ENCODE measurements at regions not wholly inside any gene's neighbourhood (a gene's known extent, or its start where the extent isn't known, plus 50 kb on each side); places are given as distances from the start of the nearest gene placed in this dataset.

DNA sequence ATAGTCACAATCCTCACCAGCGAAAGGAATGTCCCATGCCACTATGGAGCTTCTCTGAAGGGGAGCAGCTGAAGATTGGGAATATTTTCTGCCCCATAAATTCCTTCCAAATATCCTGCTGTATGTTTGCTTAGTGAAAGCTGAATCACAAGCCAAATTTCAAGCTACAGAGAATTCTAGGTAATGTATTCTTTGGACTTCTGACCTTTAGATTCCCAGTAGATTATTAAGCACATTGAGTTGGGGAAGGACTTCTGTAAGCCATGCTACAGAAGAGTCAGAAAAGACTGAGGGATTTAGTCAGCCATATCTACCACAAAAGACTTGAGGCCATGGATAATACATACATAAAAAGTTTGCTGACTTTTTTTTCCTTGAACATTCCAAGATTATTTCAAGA is 1342.0 kb upstream of the NUDT12 start:
- no peaks in the 10 kb centered on the region for H3K9me3 ChIP-seq (ENCODE audit: control insufficient read depth, insufficient read depth, low read depth, low read length)
- ChIA-PET POLR2A (no interaction called here), CTCF (no interaction called here)
- no peaks in the 10 kb centered on the region for H3K36me3 ChIP-seq (ENCODE audit: control insufficient read depth in 2 of 2, insufficient read depth in 1 of 2, low read length in 2 of 2)
- no peaks in the 10 kb centered on the region for H3K4me1 ChIP-seq (ENCODE audit: control insufficient read depth, insufficient read depth, low read length)
- no peak overlapping the region for H3K4me3 ChIP-seq (ENCODE audit: low read depth, low read length)
- TF ChIP-seq ZBTB21 (tag by site-specific recombination; IDR thresholded peaks at IDR 0.05), result no peak
- no peak for TF ChIP-seq ZNF433 (tag by site-specific recombination; IDR thresholded peaks at IDR 0.05; ENCODE audit: low read depth)
- TF ChIP-seq BCL11A (tag by site-specific recombination; IDR thresholded peaks at IDR 0.05; ENCODE audit: low read depth), result no peak
- TF ChIP-seq, protein P1, sequence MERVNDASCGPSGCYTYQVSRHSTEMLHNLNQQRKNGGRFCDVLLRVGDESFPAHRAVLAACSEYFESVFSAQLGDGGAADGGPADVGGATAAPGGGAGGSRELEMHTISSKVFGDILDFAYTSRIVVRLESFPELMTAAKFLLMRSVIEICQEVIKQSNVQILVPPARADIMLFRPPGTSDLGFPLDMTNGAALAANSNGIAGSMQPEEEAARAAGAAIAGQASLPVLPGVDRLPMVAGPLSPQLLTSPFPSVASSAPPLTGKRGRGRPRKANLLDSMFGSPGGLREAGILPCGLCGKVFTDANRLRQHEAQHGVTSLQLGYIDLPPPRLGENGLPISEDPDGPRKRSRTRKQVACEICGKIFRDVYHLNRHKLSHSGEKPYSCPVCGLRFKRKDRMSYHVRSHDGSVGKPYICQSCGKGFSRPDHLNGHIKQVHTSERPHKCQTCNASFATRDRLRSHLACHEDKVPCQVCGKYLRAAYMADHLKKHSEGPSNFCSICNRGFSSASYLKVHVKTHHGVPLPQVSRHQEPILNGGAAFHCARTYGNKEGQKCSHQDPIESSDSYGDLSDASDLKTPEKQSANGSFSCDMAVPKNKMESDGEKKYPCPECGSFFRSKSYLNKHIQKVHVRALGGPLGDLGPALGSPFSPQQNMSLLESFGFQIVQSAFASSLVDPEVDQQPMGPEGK (tag by site-specific recombination; IDR thresholded peaks at IDR 0.05), result no peak
- TF ChIP-seq, protein P2, sequence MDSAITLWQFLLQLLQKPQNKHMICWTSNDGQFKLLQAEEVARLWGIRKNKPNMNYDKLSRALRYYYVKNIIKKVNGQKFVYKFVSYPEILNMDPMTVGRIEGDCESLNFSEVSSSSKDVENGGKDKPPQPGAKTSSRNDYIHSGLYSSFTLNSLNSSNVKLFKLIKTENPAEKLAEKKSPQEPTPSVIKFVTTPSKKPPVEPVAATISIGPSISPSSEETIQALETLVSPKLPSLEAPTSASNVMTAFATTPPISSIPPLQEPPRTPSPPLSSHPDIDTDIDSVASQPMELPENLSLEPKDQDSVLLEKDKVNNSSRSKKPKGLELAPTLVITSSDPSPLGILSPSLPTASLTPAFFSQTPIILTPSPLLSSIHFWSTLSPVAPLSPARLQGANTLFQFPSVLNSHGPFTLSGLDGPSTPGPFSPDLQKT (IDR thresholded peaks at IDR 0.05; ENCODE audit: borderline replicate concordance, low read depth, low read length), result no peak
- no peak for TF ChIP-seq TCF7L2 (IDR thresholded peaks at IDR 0.05; ENCODE audit: borderline replicate concordance, low read depth, low read length)
- TF ChIP-seq, protein P3, sequence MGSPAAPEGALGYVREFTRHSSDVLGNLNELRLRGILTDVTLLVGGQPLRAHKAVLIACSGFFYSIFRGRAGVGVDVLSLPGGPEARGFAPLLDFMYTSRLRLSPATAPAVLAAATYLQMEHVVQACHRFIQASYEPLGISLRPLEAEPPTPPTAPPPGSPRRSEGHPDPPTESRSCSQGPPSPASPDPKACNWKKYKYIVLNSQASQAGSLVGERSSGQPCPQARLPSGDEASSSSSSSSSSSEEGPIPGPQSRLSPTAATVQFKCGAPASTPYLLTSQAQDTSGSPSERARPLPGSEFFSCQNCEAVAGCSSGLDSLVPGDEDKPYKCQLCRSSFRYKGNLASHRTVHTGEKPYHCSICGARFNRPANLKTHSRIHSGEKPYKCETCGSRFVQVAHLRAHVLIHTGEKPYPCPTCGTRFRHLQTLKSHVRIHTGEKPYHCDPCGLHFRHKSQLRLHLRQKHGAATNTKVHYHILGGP (tag by site-specific recombination; IDR thresholded peaks at IDR 0.05), result no peak
- TF ChIP-seq, protein P4, sequence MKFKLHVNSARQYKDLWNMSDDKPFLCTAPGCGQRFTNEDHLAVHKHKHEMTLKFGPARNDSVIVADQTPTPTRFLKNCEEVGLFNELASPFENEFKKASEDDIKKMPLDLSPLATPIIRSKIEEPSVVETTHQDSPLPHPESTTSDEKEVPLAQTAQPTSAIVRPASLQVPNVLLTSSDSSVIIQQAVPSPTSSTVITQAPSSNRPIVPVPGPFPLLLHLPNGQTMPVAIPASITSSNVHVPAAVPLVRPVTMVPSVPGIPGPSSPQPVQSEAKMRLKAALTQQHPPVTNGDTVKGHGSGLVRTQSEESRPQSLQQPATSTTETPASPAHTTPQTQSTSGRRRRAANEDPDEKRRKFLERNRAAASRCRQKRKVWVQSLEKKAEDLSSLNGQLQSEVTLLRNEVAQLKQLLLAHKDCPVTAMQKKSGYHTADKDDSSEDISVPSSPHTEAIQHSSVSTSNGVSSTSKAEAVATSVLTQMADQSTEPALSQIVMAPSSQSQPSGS (tag by site-specific recombination; IDR thresholded peaks at IDR 0.05; ENCODE audit: low read depth), result no peak
- TF ChIP-seq ZNF677 (tag by site-specific recombination; IDR thresholded peaks at IDR 0.05), result no peak
- TF ChIP-seq, protein P5, sequence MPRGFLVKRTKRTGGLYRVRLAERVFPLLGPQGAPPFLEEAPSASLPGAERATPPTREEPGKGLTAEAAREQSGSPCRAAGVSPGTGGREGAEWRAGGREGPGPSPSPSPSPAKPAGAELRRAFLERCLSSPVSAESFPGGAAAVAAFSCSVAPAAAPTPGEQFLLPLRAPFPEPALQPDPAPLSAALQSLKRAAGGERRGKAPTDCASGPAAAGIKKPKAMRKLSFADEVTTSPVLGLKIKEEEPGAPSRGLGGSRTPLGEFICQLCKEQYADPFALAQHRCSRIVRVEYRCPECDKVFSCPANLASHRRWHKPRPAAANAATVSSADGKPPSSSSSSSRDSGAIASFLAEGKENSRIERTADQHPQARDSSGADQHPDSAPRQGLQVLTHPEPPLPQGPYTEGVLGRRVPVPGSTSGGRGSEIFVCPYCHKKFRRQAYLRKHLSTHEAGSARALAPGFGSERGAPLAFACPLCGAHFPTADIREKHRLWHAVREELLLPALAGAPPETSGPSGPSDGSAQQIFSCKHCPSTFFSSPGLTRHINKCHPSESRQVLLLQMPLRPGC (tag by site-specific recombination; IDR thresholded peaks at IDR 0.05), result no peak
- TF ChIP-seq, protein P6, sequence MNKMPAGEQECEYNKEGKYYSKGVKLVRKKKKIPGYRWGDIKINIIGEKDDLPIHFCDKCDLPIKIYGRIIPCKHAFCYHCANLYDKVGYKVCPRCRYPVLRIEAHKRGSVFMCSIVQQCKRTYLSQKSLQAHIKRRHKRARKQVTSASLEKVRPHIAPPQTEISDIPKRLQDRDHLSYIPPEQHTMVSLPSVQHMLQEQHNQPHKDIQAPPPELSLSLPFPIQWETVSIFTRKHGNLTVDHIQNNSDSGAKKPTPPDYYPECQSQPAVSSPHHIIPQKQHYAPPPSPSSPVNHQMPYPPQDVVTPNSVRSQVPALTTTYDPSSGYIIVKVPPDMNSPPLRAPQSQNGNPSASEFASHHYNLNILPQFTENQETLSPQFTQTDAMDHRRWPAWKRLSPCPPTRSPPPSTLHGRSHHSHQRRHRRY (tag by site-specific recombination; IDR thresholded peaks at IDR 0.05), result no peak
- no peak overlapping the region for H3K27ac ChIP-seq (ENCODE audit: extremely low read depth, low read depth, low read length)

DNA sequence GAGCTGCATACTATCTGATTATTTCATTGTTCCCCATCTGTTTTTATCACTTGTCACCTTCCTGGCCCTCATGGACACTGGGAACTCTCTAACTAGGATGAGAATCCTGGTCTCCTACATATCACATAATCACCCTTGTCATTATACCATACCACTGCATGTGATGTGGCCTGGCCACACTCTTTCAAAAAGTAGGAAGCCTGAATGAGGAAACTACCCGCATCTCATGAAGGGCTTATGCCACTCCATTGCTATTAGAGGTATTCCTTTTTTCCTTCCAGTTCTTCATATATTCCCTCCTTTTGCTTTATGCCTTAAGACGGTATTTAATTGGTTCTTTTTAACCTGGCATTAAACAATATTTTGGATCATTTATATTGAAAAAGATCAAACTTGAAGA is 1341.4 kb upstream of the NUDT12 start:
- H3K4me3 ChIP-seq (ENCODE audit: low read depth, low read length), result no peak overlapping the region
- TF ChIP-seq SCRT2 (tag by site-specific recombination; IDR thresholded peaks at IDR 0.05) (no peak), SP7 (tag by site-specific recombination; IDR thresholded peaks at IDR 0.05) (no peak), KLF8 (tag by site-specific recombination; IDR thresholded peaks at IDR 0.05) (no peak), ZNF221 (tag by site-specific recombination; IDR thresholded peaks at IDR 0.05; ENCODE audit: borderline replicate concordance) (no peak), IKZF3 (tag by site-specific recombination; IDR thresholded peaks at IDR 0.05) (no peak), ZNF324 (tag by site-specific recombination; IDR thresholded peaks at IDR 0.05) (no peak), ZNF548 (tag by site-specific recombination; IDR thresholded peaks at IDR 0.05) (no peak), ZBTB21 (tag by site-specific recombination; IDR thresholded peaks at IDR 0.05) (no peak), ZNF155 (tag by site-specific recombination; IDR thresholded peaks at IDR 0.05) (no peak)
- TF ChIP-seq, protein P7, sequence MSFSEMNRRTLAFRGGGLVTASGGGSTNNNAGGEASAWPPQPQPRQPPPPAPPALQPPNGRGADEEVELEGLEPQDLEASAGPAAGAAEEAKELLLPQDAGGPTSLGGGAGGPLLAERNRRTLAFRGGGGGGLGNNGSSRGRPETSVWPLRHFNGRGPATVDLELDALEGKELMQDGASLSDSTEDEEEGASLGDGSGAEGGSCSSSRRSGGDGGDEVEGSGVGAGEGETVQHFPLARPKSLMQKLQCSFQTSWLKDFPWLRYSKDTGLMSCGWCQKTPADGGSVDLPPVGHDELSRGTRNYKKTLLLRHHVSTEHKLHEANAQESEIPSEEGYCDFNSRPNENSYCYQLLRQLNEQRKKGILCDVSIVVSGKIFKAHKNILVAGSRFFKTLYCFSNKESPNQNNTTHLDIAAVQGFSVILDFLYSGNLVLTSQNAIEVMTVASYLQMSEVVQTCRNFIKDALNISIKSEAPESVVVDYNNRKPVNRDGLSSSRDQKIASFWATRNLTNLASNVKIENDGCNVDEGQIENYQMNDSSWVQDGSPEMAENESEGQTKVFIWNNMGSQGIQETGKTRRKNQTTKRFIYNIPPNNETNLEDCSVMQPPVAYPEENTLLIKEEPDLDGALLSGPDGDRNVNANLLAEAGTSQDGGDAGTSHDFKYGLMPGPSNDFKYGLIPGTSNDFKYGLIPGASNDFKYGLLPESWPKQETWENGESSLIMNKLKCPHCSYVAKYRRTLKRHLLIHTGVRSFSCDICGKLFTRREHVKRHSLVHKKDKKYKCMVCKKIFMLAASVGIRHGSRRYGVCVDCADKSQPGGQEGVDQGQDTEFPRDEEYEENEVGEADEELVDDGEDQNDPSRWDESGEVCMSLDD (tag by site-specific recombination; IDR thresholded peaks at IDR 0.05), result no peak
- TF ChIP-seq, protein P8, sequence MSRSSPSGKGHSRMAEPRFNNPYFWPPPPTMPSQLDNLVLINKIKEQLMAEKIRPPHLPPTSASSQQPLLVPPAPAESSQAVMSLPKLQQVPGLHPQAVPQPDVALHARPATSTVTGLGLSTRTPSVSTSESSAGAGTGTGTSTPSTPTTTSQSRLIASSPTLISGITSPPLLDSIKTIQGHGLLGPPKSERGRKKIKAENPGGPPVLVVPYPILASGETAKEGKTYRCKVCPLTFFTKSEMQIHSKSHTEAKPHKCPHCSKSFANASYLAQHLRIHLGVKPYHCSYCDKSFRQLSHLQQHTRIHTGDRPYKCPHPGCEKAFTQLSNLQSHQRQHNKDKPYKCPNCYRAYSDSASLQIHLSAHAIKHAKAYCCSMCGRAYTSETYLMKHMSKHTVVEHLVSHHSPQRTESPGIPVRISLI (tag by site-specific recombination; IDR thresholded peaks at IDR 0.05), result no peak
- ChIA-PET CTCF (no interaction called here), POLR2A (no interaction called here)
- H3K4me1 ChIP-seq (ENCODE audit: control insufficient read depth, insufficient read depth, low read length), result no peaks in the 10 kb centered on the region
- H3K9me3 ChIP-seq (ENCODE audit: control insufficient read depth, insufficient read depth, low read depth, low read length), result no peaks in the 10 kb centered on the region
- no peak overlapping the region for H3K27ac ChIP-seq (ENCODE audit: extremely low read depth, low read depth, low read length)
- H3K36me3 ChIP-seq (ENCODE audit: control insufficient read depth in 2 of 2, insufficient read depth in 1 of 2, low read length in 2 of 2), result no peaks in the 10 kb centered on the region

Measured in HEK293 (cell line).